Lower leg skin (tissue), 4 donors: ENCODE measurements at regions not wholly inside any gene's neighbourhood (a gene's known extent, or its start where the extent isn't known, plus 50 kb on each side); places are given as distances from the start of the nearest gene placed in this dataset.

ENCODE experiments used
- DNase-seq, 2 donors: peaks; one replicate each; pipeline ENCODE4 v3.0.0-alpha.2; 2019; ENCODE audit warnings: low spot score in 2 of 2
- H3K4me3 ChIP-seq: fragments of 200-600 bp; sonication (generic); 2 replicates; pipeline ENCODE4 v1.5.1; 2017; ENCODE audit warnings: mild to moderate bottlenecking, low read depth; ENCODE audit not compliant: poor library complexity, severe bottlenecking
- CTCF ChIP-seq, 3 donors: fragments of 450-650 bp; IDR thresholded peaks; one replicate each; pipeline ENCODE4 v1.5.1; 2016; ENCODE audit warnings: antibody characterized with exemption in 3 of 3, mild to moderate bottlenecking in 3 of 3, moderate library complexity in 2 of 3
- POLR2A ChIP-seq, 2 donors: fragments of 450-650 bp; IDR thresholded peaks; one replicate each; pipeline ENCODE4 v1.6.1; 2016 to 2017; ENCODE audit warnings: antibody characterized with exemption in 2 of 2, mild to moderate bottlenecking in 1 of 2, moderate library complexity in 1 of 2
- WGBS, 2 donors: methylation state at CpG; one replicate each; pipeline ENCODE4 v1.1.5; 2018; 5-methylcytosine and 5-hydroxymethylcytosine counted together
- intact Hi-C: fragments of 100-400 bp; cut with DNase I; formaldehyde crosslinking; loops from one replicate; pipeline ENCODE4 v1.15.0; 2023; ENCODE audit warnings: low total_unique reads

- no peak overlapping the region for H3K4me3 ChIP-seq
- TF ChIP-seq CTCF (IDR thresholded peaks at IDR 0.05) = no peak
- no peak for TF ChIP-seq POLR2A (IDR thresholded peaks at IDR 0.05)
- no peak for DNase-seq
- 64 to 66% methylated on average over 2 of the region's 2 CpGs for WGBS, 2 donors
- intact Hi-C loops = no loop called here
Observed at GRCh38 chr4:84291969-84292368, 207.1 kb downstream of the NKX6-1 start.

- TF ChIP-seq CTCF (IDR thresholded peaks at IDR 0.05) (no peak), POLR2A (IDR thresholded peaks at IDR 0.05) (no peak)
- intact Hi-C loops = no loop called here
- 69 to 71% methylated on average over 5 of the region's 5 CpGs for WGBS, 2 donors
- DNase-seq = no peak
- H3K4me3 ChIP-seq = no peak overlapping the region
Observed at GRCh38 chr4:84286048-84286447, 213.0 kb downstream of the NKX6-1 start.

GRCh38 chr4:84279678-84280077 lies 219.4 kb downstream of the NKX6-1 start:
- no peak for TF ChIP-seq CTCF (IDR thresholded peaks at IDR 0.05)
- no peak for TF ChIP-seq POLR2A (IDR thresholded peaks at IDR 0.05)
- 43 to 44% methylated on average over 1 of the region's 1 CpG for WGBS, 2 donors
- no peak overlapping the region for H3K4me3 ChIP-seq
- intact Hi-C loops = no loop called here
- no peak for DNase-seq

GRCh38 chr4:84277923-84278322 lies 221.2 kb downstream of the NKX6-1 start:
- H3K4me3 ChIP-seq = no peak overlapping the region
- WGBS, 2 donors = 46 to 48% methylated on average over 2 of the region's 2 CpGs
- TF ChIP-seq POLR2A (IDR thresholded peaks at IDR 0.05) (no peak), CTCF (IDR thresholded peaks at IDR 0.05) (no peak)
- DNase-seq = no peak
- intact Hi-C loops = no loop called here

- intact Hi-C loops = no loop called here
- DNase-seq = no peak
- TF ChIP-seq CTCF (IDR thresholded peaks at IDR 0.05) = no peak
- WGBS, 2 donors = 82 to 86% methylated on average over 1 of the region's 1 CpG
- H3K4me3 ChIP-seq = no peak overlapping the region
Observed at GRCh38 chr4:84276752-84277151, 222.3 kb downstream of the NKX6-1 start.

- no peak for TF ChIP-seq POLR2A (IDR thresholded peaks at IDR 0.05)
- no peak for TF ChIP-seq CTCF (IDR thresholded peaks at IDR 0.05)
- no peak for DNase-seq
- no peak overlapping the region for H3K4me3 ChIP-seq
- intact Hi-C loops = no loop called here
Observed at GRCh38 chr4:84269536-84270044, 229.5 kb downstream of the NKX6-1 start.
